Midbrain (tissue), 1 donor: ENCODE measurements at regions not wholly inside any gene's neighbourhood (a gene's known extent, or its start where the extent isn't known, plus 50 kb on each side); places are given as distances from the start of the nearest gene placed in this dataset.

ENCODE experiments used
- DNase-seq: peaks from one replicate; lab custom pipeline; 2025; lab: John Stamatoyannopoulos, UW

- DNase-seq, result no peak
These were observed 56.9 kb upstream of the SHH start for GRCh38 chr7:155868955-155869783.

- DNase-seq, result no peak
These were observed 55.6 kb upstream of the SHH start for GRCh38 chr7:155867734-155868400.

- no peak for DNase-seq
These were observed 55.0 kb upstream of the SHH start for GRCh38 chr7:155867280-155867679.

GRCh38 chr7:155865830-155866525 lies 53.7 kb upstream of the SHH start:
- DNase-seq, result no peak

- no peak for DNase-seq
These were observed 52.9 kb upstream of the SHH start for GRCh38 chr7:155864991-155865690.

- no peak for DNase-seq
These were observed 52.2 kb upstream of the SHH start for GRCh38 chr7:155864271-155864985.

- DNase-seq, result no peak
These were observed 51.5 kb upstream of the SHH start for GRCh38 chr7:155863721-155864151.

GRCh38 chr7:155862123-155862892 lies 50.0 kb upstream of the SHH start:
- no peak for DNase-seq
